H9 (cell line): ENCODE measurements at regions not wholly inside any gene's neighbourhood (a gene's known extent, or its start where the extent isn't known, plus 50 kb on each side); places are given as distances from the start of the nearest gene placed in this dataset.

Experiments
- DNase-seq: peaks from one replicate; pipeline ENCODE4 v3.0.0-alpha.2; 2017
- H2AFZ ChIP-seq: one replicate; pipeline ENCODE4 v1.6.1; 2013; ENCODE audit warnings: mild to moderate bottlenecking, low read length, control low read depth, moderate library complexity
- H2AK5ac ChIP-seq: 2 replicates; pipeline ENCODE4 v1.6.1; 2013; ENCODE audit warnings: low read length, control low read depth, mixed read lengths; ENCODE audit not compliant: insufficient read length
- H2BK120ac ChIP-seq: one replicate; pipeline ENCODE4 v1.6.1; 2013; ENCODE audit warnings: low read depth, mild to moderate bottlenecking, low read length, control low read depth, inconsistent platforms; ENCODE audit not compliant: poor library complexity, severe bottlenecking
- H2BK12ac ChIP-seq: 2 replicates; pipeline ENCODE4 v1.6.1; 2013; ENCODE audit warnings: low read length, control low read depth, mixed read lengths, low read depth; ENCODE audit not compliant: insufficient read length
- H2BK15ac ChIP-seq: 2 replicates; pipeline ENCODE4 v1.6.1; 2013; ENCODE audit warnings: low read depth, low read length, control low read depth
- H2BK20ac ChIP-seq: one replicate; pipeline ENCODE4 v1.6.1; 2013; ENCODE audit warnings: low read depth, mild to moderate bottlenecking, low read length, control low read depth, inconsistent platforms; ENCODE audit not compliant: poor library complexity, severe bottlenecking
- H2BK5ac ChIP-seq: 2 replicates; pipeline ENCODE4 v1.6.1; 2013; ENCODE audit warnings: low read length, control low read depth, mixed read lengths; ENCODE audit not compliant: insufficient read length
- H3K14ac ChIP-seq: 2 replicates; pipeline ENCODE4 v1.6.1; 2013; ENCODE audit warnings: low read length, control low read depth; ENCODE audit not compliant: insufficient read depth
- H3K18ac ChIP-seq: 2 replicates; pipeline ENCODE4 v1.6.1; 2013; ENCODE audit warnings: low read depth, mild to moderate bottlenecking, mixed read lengths, low read length, control low read depth; ENCODE audit not compliant: insufficient read length
- H3K23ac ChIP-seq: 2 replicates; pipeline ENCODE4 v1.6.1; 2013; ENCODE audit warnings: low read length, control low read depth, mixed read lengths, low read depth; ENCODE audit not compliant: insufficient read length
- H3K23me2 ChIP-seq: 2 replicates; pipeline ENCODE4 v1.6.1; 2013; ENCODE audit warnings: low read depth, mild to moderate bottlenecking, mixed read lengths, low read length, control low read depth; ENCODE audit not compliant: insufficient read length, poor library complexity, severe bottlenecking
- H3K27ac ChIP-seq: 2 replicates; pipeline ENCODE4 v1.5.1; 2013; ENCODE audit warnings: low read length, control low read depth, mixed read lengths, low read depth; ENCODE audit not compliant: insufficient read length
- H3K27me3 ChIP-seq: 2 replicates; pipeline ENCODE4 v1.6.1; 2013; ENCODE audit warnings: low read length, control low read depth, inconsistent platforms; ENCODE audit not compliant: insufficient read depth
- H3K4ac ChIP-seq: 2 replicates; pipeline ENCODE4 v1.6.1; 2013; ENCODE audit warnings: low read depth, mild to moderate bottlenecking, control low read depth, inconsistent platforms, low read length, moderate library complexity
- H3K4me1 ChIP-seq: 2 replicates; pipeline ENCODE4 v1.6.1; 2013; ENCODE audit warnings: low read length, control low read depth, inconsistent platforms; ENCODE audit not compliant: insufficient read depth
- H3K4me2 ChIP-seq: 2 replicates; pipeline ENCODE4 v1.6.1; 2013; ENCODE audit warnings: low read length, control low read depth, mixed read lengths; ENCODE audit not compliant: insufficient read length, insufficient read depth
- H3K56ac ChIP-seq: 2 replicates; pipeline ENCODE4 v1.6.1; 2013; ENCODE audit warnings: low read depth, mild to moderate bottlenecking, mixed read lengths, low read length, control low read depth; ENCODE audit not compliant: insufficient read length
- H3K79me1 ChIP-seq: 2 replicates; pipeline ENCODE4 v1.6.1; 2013; ENCODE audit warnings: low read depth, mild to moderate bottlenecking, moderate library complexity, low read length, control low read depth, inconsistent platforms; ENCODE audit not compliant: insufficient read depth, poor library complexity, severe bottlenecking
- H3K79me2 ChIP-seq: 2 replicates; pipeline ENCODE4 v1.6.1; 2013; ENCODE audit warnings: low read length, control low read depth, inconsistent platforms; ENCODE audit not compliant: insufficient read depth
- H3K9ac ChIP-seq: 2 replicates; pipeline ENCODE4 v1.6.1; 2013; ENCODE audit warnings: low read length, control low read depth, mixed read lengths; ENCODE audit not compliant: insufficient read length; ENCODE audit errors: extremely low read depth
- H3K9me3 ChIP-seq: one replicate; pipeline ENCODE4 v1.6.1; 2013; ENCODE audit warnings: low read depth, low read length, inconsistent platforms; ENCODE audit not compliant: control insufficient read depth
- H3T11ph ChIP-seq: one replicate; pipeline ENCODE4 v1.6.1; 2013; ENCODE audit warnings: mild to moderate bottlenecking, low read length, control low read depth, inconsistent platforms
- H4K20me1 ChIP-seq: one replicate; pipeline ENCODE4 v1.6.1; 2013; ENCODE audit not compliant: control insufficient read depth, insufficient read length, insufficient read depth
- H4K5ac ChIP-seq: 2 replicates; pipeline ENCODE4 v1.6.1; 2013; ENCODE audit warnings: low read depth, mild to moderate bottlenecking, mixed read lengths, low read length, control low read depth; ENCODE audit not compliant: insufficient read length
- H4K8ac ChIP-seq: replicated peaks from 2 replicates; pipeline ENCODE4 v1.6.1; 2013; ENCODE audit warnings: low read length, control low read depth, mixed read lengths, low read depth; ENCODE audit not compliant: insufficient read length
- H4K91ac ChIP-seq: 2 replicates; pipeline ENCODE4 v1.6.1; 2013; ENCODE audit warnings: low read depth, mild to moderate bottlenecking, moderate library complexity, mixed read lengths, low read length, control low read depth; ENCODE audit not compliant: insufficient read length
- H3K27ac Mint-ChIP-seq, 3 experiments: 2 replicates in 2 of 3; 3 replicates in 1 of 3; pipeline ENCODE4 v1.8.0; 2020 to 2021; ENCODE audit warnings: mixed read lengths in 3 of 3, mild to moderate bottlenecking in 1 of 3, moderate library complexity in 1 of 3
- H3K27me3 Mint-ChIP-seq: 2 replicates; pipeline ENCODE4 v1.8.0; 2021; ENCODE audit warnings: low read depth, mild to moderate bottlenecking, moderate library complexity, mixed read lengths
- H3K36me3 Mint-ChIP-seq, 3 experiments: 2 replicates in 2 of 3; 3 replicates in 1 of 3; pipeline ENCODE4 v1.8.0; 2020 to 2021; ENCODE audit warnings: low read depth in 3 of 3, mixed read lengths in 3 of 3; ENCODE audit not compliant: insufficient read depth in 1 of 3
- H3K4me1 Mint-ChIP-seq, 2 experiments: 2 replicates each; pipeline ENCODE4 v1.8.0; 2020; ENCODE audit warnings: mixed read lengths in 2 of 2
- H3K4me3 Mint-ChIP-seq, 2 experiments: 2 replicates in 1 of 2; 3 replicates in 1 of 2; pipeline ENCODE4 v1.8.0; 2020 to 2021; ENCODE audit warnings: mild to moderate bottlenecking in 2 of 2, mixed read lengths in 2 of 2, moderate library complexity in 1 of 2
- H3K9me3 Mint-ChIP-seq, 2 experiments: 2 replicates in 1 of 2; 3 replicates in 1 of 2; pipeline ENCODE4 v1.8.0; 2020; ENCODE audit warnings: mild to moderate bottlenecking in 2 of 2, mixed read lengths in 2 of 2, moderate library complexity in 1 of 2
- WGBS: extraction: QIAGEN DNeasy Blood & Tissue Kit; methylation state at CpG from one replicate; pipeline ENCODE4 v1.1.7; 2013; ENCODE audit warnings: missing lambda C conversion rate, low lambda C conversion rate, mixed read lengths; ENCODE audit not compliant: insufficient read length; ENCODE audit errors: extremely low coverage; 5-methylcytosine and 5-hydroxymethylcytosine counted together
- TF ChIP-seq, protein P1 (sequence below): fragments of 200-600 bp; sonication (generic); conservative IDR thresholded peaks from 3 replicates; pipeline ENCODE4 v1.8.0; 2021; ENCODE audit warnings: antibody characterized with exemption, mild to moderate bottlenecking

- no peak overlapping the region for H2BK5ac ChIP-seq
- no peak overlapping the region for H3T11ph ChIP-seq
- no peaks in the 10 kb centered on the region for H3K23me2 ChIP-seq
- H2AK5ac ChIP-seq = no peak overlapping the region
- TF ChIP-seq, protein P1, sequence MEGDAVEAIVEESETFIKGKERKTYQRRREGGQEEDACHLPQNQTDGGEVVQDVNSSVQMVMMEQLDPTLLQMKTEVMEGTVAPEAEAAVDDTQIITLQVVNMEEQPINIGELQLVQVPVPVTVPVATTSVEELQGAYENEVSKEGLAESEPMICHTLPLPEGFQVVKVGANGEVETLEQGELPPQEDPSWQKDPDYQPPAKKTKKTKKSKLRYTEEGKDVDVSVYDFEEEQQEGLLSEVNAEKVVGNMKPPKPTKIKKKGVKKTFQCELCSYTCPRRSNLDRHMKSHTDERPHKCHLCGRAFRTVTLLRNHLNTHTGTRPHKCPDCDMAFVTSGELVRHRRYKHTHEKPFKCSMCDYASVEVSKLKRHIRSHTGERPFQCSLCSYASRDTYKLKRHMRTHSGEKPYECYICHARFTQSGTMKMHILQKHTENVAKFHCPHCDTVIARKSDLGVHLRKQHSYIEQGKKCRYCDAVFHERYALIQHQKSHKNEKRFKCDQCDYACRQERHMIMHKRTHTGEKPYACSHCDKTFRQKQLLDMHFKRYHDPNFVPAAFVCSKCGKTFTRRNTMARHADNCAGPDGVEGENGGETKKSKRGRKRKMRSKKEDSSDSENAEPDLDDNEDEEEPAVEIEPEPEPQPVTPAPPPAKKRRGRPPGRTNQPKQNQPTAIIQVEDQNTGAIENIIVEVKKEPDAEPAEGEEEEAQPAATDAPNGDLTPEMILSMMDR = no peak
- no peak overlapping the region for H2BK20ac ChIP-seq
- no peak for DNase-seq
- H3K79me2 ChIP-seq = no peaks in the 10 kb centered on the region
- H3K9me3 ChIP-seq = no peaks in the 10 kb centered on the region
- H3K27ac Mint-ChIP-seq = no peak overlapping the region
- no peaks in the 10 kb centered on the region for H3K36me3 Mint-ChIP-seq
- H3K14ac ChIP-seq = no peak overlapping the region
- no peak overlapping the region for H3K4me3 Mint-ChIP-seq
- no peaks in the 10 kb centered on the region for H3K4me1 ChIP-seq
- no peak overlapping the region for H4K91ac ChIP-seq
- H3K4ac ChIP-seq = no peak overlapping the region
- H4K20me1 ChIP-seq = no peaks in the 10 kb centered on the region
- H2BK12ac ChIP-seq = no peak overlapping the region
- H3K27me3 Mint-ChIP-seq = peaks cover 1% of the 10 kb centered on the region; the same call in 1 of the 2 replicates
- no peak overlapping the region for H3K56ac ChIP-seq
- H4K8ac ChIP-seq = no peak overlapping the region
- no peak overlapping the region for H2BK120ac ChIP-seq
- H3K18ac ChIP-seq = no peak overlapping the region
- no peak overlapping the region for H3K23ac ChIP-seq
- H3K4me1 Mint-ChIP-seq = peaks cover 7 to 13% of the 10 kb centered on the region in 2 experiments
- H2BK15ac ChIP-seq = no peak overlapping the region
- no peak overlapping the region for H3K4me2 ChIP-seq
- H2AFZ ChIP-seq = no peak overlapping the region
- no peak overlapping the region for H3K27ac ChIP-seq
- no CpG with 5 or more reads among the region's 5 CpGs for WGBS
- H4K5ac ChIP-seq = no peak overlapping the region
- no peak overlapping the region for H3K9ac ChIP-seq
- H3K27me3 ChIP-seq = no peaks in the 10 kb centered on the region
- no peaks in the 10 kb centered on the region for H3K79me1 ChIP-seq
- no peaks in the 10 kb centered on the region for H3K9me3 Mint-ChIP-seq
Observed at GRCh38 chr15:94667109-94667508, 435.7 kb downstream of the MCTP2 start.
